HG03196 (cell line): ENCODE measurements at regions not wholly inside any gene's neighbourhood (a gene's known extent, or its start where the extent isn't known, plus 50 kb on each side); places are given as distances from the start of the nearest gene placed in this dataset.

Source experiments
- ATAC-seq: cut with Tn5 transposase; IDR thresholded peaks from one replicate; pipeline ENCODE4 v1.9.1; 2021; ENCODE audit not compliant: unreplicated experiment

DNA sequence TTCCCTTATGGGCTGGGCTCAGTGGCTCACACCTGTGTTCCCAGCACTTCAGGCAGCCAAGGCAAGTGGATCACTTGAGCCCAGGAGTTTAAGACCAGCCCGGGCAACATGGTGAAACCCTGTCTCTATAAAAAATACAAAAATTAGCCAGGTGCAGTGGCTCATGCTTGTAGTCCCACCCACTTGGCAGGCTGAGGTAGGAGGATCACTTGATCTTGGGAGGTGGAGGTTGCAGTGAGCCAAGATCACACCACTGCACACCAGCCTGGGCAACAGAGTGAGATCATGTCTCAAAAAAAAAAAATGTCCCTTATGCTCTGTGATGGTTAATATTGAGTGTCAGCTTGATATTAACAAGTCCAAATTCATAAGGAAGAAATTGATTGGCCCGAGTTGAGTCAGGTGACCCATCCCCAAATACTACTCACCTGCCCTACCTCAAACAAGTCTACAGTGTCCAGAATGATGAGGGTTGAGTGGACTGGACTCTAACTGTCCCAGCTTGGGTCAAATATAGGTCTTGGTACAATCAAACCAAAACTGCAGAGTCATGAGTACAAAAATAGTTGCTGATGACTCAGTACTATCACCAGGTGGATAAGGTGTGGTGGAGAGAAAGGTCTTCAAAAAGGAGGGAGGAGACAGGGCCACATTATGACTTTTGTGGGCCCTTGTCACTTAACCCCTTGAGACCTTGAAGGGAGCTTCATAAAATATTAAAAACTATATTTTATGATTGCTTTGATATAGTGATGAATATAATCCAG lies 161.0 kb downstream of the ZNF326 start:
- no peak for ATAC-seq

DNA sequence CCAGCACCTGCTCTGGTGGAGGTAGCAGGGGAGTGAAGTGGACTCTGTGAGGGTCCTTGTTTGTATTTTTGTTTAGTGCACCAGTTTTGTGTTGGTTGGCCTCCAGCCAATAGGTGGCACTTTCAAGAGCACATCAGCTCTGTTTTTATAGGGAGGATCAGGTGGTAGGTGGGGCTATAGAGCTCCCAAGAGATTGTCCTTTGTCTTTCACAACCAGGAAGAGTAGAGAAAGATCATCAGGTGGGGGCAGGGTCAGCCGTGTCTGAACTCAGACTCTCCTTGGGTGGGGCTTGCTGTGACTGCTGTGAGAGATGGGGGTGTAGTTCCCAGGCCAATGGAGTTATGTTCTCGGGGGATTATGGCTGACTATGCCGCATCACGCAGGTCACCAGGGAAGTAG lies 159.8 kb downstream of the ZNF326 start:
- ATAC-seq, result no peak

DNA sequence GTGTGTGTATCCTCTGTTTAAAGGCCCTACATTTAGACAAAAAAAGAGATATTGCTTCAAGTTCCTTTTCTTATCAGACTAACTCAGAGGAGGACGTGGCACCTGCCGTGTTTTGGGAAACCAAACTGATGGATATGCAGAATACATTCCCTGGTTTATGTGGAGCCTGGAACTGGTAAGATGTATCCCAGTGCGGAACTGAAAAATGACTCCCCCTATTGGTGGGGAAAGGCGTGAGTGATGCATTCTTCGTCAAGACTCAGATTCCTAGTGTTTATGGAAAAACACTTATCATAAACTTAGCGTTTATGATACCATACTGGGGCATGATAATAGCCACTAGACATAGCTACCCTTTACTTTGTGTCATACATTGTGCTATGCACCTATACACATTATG lies 154.2 kb downstream of the ZNF326 start:
- no peak for ATAC-seq

DNA sequence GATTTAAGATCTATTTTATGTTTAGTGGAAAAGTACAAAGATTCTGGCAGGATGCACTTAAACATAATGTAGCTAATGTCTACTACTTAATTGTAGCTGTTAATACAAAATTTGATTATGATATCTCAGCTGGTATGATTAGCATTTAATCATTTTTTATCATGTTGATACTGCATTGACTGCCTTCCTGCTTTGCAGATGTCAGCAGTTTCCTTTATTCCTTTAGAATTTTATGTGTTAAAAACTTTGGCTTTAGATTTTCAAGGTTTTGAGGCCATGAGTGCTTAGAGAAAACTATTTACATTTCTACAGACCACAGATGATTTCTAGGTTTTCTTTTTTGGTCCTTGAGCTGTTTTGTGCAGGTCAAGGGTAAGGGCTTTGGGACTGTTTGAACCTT lies 152.2 kb downstream of the ZNF326 start:
- no peak for ATAC-seq

DNA sequence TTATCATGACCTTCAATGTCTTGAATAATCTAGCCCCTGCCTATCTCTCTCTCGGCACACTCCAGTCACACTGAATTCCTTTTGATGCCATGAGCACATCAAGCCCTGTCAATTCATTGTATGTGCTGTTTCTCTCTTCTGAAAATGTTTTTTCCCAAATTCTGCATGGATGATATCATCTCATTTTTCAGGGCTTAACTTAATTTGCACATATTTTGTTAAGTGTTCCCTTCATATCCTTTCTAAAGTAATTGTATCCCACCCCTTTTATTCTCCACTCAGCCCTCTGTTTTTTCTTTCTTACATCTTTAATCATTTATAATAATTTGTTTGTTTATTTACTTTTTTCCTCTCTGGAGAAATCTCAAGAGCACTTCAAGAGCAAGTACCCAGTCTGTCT lies 149.9 kb downstream of the ZNF326 start:
- ATAC-seq, result no peak

DNA sequence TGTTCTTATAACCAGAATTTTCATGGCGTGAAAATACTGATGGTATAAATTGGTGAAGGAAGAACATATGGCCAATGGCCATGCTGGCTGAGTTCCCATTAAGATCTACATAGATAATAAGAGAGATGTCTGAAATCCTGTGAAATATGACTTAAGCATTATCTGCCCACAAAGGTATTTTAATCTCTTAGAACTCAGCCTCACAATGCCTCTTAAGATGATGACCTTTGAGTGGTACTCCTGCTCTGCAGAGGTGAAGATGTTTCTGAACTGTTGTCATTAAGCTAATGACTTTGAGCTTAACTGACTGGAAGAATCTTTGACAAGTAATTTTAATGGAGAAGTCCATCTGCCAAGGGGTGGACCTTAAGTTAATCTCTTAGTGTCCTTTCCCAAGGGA lies 148.7 kb downstream of the ZNF326 start:
- no peak for ATAC-seq

DNA sequence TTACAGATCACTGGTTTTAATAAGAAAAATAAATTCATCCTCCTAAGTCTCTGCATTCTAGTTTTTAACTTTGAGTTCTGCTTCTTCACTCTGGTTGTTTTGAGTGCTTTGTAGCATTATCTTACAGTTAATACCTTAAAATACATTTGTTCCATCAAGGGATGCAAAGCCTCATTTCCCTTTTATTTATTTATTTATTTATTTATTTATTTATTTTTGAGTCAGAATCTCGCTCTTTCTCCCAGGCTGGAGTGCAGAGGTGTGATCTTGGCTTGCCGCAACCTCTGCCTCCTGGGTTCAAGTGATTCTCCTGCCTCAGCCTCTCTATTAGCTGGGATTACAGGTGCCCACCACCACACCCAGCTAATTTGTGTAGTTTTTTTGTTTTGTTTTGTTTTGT lies 147.8 kb downstream of the ZNF326 start:
- ATAC-seq, result no peak

DNA sequence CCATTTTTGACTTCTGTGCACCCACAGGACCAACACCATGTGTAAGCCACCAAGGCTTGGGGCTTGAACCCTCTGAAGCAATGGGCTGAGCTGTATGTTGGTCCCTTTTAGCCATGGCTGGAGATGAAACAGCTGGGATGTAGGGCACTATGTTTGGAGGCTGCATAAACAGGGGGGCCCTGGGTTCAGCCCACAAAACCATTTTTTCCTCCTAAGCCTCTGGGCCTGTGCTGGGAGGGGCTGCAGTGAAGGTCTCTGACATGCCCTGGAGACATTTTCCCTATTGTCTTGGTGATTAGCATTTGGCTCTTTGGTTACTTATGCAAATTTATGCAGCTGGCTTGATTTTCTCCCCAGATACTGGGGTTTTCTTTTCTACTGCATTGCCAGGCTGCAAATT lies 144.9 kb downstream of the ZNF326 start:
- no peak for ATAC-seq

DNA sequence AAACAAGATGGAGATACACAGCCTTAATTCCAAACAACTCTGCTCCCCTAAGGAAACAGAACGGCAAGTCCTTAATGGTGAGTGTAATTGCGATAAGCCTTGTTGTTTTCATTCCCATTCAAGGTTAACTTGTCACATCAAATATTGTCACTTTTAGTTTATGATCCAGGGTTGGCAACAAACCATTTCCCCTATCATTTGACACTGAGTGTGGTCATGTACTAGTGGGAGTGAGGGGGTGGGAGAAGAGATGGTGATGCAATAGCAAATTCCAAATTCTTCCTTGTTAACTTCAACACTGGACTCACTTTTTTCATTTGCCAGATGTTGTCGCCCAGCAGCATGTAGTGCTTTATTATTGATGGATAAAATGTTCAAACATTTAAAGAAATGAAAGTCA lies 140.4 kb downstream of the ZNF326 start:
- no peak for ATAC-seq

DNA sequence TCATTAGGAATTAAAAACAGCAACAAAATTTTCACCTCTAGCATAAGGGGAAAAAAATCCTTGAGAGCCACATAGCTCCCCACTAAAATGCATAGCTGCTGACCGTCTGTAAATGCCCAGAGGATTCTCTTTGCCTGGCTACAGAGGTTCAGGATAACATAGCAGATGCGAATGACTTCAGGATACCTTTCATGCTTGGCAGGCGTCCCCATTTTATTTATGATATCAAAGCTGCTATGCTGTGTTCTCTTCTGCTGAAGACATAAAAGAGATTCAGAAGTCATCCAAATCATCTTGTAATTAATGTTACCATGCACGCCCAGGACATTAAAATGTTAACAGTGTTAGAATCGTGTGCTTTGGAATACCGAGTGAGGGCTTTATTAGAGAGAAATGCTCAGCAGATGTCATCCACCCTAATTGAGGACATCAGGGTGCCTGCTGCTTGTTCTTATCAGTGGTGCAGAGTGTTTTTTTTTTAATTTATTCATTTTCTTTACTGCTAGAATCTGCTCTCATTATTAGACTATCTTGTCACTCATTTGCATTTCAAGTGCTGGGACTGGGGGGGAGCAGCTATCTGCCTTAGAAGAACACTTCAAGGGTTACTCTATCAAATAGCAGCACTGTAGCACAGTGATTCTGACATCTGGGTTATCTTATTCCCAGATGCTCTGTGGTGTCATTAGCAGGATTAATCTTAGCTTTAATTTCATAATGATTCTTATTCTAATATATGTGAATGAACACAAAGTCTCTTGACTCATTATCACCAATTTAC lies 139.5 kb downstream of the ZNF326 start:
- ATAC-seq, result no peak

DNA sequence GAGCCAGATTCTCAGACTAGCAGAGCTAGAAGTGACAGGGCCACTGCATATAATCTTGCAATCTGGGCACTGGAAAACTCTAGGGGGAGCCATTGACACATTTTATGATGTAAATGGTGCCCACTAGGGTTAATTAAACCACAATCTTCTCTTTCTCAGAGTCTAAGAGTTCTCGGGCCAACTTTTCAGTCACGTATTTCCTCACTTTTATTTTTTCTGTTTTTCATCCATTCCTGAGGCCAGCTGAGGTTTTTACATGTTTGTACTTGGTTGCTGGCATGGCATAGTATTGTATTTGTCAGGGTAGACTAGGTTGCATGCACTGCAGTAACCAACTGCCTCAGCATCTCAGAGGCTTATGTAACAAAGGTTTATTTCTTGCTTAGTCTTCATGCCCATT lies 138.2 kb downstream of the ZNF326 start:
- no peak for ATAC-seq

DNA sequence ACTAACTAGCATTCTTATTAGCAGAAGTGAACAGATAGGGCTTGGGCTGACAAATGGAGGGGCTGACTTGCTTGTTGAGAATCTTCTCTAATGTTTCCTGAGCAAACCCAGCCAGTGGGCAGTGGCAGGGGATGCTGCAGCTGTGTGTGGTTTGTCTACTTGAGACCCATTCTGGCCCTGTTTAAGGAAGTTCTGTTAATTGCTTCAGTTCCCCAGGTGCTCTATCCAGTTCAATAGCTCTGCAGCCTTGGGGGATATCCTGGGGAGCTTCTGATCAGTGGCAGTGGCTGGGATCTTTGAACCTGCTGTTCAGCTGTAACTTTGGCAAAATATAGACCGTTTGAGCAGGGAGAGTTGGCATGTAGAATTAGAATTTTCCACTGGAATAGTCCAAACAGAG lies 137.4 kb downstream of the ZNF326 start:
- ATAC-seq, result no peak

DNA sequence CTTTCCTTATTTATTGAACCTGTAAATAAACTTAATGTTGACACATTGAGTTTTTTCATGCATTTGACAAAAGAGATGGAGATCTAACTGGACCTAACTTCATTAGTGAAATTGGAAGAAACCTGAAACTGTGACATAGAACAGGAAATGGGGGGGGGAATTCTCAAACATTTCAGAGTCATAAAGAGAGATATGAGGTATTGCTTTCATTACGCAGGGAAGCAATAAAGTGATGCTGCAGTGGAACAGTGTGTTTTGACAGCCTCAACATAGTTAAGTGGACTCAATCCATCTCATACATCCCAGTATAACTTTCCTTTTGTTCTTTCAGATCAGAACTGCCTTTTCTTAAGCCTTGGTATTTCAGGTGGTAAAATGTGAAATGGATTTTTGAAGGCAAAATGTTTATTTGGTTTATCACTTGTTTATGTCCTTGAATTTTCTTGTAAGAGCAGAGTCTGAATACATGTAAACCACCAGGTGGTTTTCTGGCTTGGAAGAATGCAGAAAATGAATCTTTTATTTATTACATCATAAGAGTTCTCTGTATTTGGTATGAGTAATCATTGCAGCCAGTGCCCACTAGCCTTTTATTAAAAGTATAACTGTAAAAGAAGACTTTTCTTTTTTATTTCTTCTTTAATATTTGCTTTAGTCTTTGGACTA lies 132.5 kb downstream of the ZNF326 start:
- ATAC-seq, result no peak

DNA sequence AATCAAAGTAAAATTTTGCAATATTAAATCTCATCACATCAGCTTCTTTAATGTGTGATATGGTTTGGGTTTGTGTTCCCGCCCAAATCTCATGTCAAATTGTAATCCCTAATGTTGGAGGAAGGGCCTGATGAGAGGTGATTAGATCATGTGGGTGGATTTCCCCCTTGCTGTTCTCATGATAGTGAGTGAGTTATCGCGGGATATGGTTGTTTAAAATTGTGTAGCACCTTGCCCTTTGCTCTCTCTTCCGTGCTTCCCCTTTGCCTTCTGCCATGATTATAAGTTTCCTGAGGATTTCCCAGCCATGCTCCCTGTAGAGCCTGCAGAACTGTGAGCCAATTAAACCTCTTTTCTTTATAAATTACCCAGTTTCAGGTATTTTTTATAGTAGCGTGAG lies 131.9 kb downstream of the ZNF326 start:
- no peak for ATAC-seq

DNA sequence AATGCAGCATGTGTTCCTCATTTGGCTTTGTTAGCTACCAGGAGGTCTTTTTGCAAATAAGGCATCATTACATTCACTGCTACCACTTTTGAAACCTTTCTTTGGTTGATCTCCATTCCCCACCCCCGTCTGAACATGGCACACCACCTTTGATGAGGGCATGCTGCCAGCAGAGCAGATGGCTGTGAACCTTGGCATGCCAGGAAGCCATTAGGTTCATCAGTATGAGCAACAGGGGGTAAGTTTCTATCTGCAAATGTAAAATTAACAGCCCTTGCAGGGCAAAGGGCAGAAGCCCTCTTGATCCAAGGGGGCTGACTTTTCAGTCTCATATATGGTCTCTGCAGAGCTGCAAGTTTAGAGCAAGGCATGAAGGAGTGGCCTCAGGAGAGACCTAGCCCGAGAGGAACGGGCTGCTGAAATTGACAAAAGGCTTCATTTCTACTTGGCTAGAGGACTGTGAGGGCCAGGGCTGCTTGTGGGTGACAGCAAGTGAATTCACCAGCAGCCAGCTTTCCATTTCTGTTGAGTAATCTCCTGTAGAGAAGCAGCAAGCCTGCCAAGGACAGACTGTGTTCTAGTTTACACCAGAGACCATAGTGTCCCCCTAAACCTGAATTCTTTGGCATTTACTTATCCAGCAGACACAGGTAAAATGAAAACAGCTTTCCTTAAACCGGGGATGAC lies 127.9 kb downstream of the ZNF326 start:
- no peak for ATAC-seq

DNA sequence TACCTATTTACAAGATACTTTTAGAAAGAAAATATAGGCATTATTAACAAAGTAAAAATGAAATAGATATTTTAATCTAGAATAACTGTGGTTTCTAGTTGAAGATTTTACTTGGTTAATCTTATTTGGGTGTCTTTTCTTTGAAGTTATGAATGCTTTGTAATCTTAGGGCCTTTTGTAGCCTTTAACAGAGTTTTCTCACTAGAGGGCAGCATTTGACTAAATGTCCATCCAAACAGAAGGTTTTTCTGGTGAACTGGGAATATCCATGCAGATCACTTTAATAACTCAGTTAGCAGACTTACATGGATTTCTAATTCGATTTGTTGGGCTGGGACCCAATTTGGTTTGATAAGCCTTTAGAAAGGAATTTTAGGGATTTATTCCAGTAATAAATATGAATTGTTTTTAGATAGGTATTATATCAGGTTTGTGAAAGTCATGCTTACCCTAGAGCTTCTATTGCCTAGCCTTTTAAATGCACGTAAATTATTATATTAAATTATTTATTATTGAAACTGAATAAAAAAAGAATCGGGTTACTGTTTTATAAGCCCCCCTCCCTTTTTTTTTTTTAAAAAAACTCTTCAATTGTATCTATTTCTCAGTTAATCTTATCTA lies 119.7 kb downstream of the ZNF326 start:
- ATAC-seq, result no peak

DNA sequence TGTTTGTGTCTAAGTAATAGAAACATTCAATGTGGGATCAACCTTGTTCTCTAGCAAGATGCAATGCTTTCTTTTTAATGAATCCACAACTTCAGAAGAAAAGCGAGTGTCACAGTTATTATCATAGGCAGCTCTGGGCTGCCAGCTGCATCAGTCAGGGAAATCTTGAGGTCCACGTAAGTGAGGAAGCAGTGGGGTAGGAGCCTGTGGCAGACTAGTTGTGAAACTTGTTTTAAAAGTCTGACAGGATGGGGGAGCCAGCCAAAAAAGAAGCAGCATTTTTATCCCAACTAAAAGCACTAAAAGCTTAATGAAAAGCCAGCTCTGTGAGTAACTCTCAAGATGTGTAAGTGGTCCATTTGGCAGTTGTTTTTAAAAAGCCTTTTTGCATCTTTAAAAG lies 113.1 kb downstream of the ZNF326 start:
- ATAC-seq, result no peak

DNA sequence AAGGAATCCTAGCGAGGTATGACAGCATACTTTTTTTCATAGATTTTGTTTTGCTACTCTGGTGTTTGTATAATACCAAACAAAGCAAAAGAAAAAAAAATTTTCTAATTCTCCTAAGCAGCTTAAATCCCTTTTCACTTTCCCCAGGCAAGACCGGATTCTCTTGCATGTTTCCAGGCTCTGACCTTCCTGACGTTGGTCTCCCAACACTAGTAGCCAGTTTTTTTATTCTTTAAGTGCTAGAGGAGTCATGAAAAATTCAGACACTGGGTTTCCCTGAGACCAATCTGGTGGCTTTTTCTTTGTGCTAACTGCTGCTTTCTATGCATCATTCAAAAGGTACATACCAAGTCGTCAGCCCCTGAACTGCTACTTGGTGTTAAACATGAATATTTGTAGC lies 111.4 kb downstream of the ZNF326 start:
- no peak for ATAC-seq

DNA sequence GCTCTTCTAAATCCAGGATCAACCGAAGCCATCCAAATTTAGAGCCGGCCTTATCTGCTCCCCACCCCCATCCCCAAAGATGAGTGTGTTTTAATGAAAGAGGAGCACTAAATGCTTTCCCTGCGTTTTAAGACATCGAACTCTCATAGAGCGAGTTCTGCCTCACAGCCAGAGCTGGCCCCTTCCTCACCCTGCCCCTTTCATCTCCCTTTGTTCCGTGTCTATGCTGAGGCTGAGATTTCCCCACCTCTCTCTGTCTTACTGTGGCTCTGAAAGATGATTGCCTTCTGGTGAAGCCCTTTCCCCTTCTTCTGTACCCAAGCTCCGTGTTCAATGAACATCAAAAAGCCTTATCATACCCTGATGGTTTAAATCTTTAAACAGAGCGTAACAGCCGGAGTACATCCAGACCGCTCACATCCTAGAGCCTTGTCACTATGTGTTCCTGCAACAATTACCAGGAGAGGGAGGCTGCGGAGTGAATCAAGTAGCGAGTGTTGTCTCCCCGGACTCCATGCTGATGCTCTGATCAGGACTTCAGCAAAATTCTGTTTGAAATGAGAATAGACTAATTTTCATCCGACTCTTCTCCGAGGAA lies 110.1 kb downstream of the ZNF326 start:
- ATAC-seq, result no peak

DNA sequence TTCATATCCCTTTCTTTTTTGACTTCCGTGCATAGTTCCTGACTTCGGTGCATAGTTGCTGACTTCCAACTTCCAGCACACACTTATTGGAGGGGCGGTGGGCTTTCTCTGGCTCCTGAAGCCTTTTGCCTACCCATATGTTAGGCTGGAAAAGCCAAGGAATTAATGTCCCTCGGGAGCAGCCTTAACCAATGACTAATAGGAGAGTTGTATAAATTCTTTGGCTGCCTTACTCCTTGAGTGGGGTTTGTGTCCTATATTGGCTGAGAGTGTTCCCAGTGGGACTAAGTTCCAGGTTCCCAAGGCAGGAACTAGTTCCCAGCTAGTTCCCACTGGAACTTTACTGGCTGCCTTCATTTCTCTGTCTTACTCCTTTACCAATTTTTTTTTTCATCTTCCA lies 105.7 kb downstream of the ZNF326 start:
- no peak for ATAC-seq

DNA sequence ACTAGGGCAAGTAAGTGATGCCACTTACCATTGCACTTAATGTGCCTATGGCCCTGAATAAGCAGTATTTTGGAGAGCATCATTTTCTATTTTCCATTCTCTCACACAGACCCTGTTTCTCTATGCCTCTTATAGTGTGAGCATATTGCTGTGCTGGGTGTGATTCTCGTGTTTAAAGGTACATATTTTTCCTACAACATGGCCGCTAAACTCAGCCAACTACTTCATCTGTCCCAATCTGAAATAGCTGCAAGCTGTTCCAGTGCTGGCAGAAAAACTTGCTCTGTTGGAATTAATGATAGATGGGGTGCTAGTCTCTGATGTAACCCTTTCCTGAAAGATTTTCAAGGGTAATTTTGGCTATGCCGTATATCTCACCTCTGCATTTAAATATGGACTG lies 97.5 kb downstream of the ZNF326 start:
- no peak for ATAC-seq
